H1 (cell line): ENCODE measurements at regions not wholly inside any gene's neighbourhood (a gene's known extent, or its start where the extent isn't known, plus 50 kb on each side); places are given as distances from the start of the nearest gene placed in this dataset.

Experiments
- CTCF ChIA-PET: fragments of 300-600 bp; sonication (Branson Sonifier 250); formaldehyde crosslinking; loops from one replicate; lab custom pipeline; 2021; ENCODE audit not compliant: partially characterized antibody; lab: Charles Lee
- POLR2A ChIA-PET: fragments of 300-600 bp; sonication (Branson Sonifier 250); formaldehyde crosslinking; loops from one replicate; lab custom pipeline; 2021; ENCODE audit warnings: inconsistent platforms; ENCODE audit not compliant: partially characterized antibody; lab: Charles Lee
- DNase-seq, 2 experiments: peaks; one replicate each; pipeline versions ENCODE4 v3.0.0 to v3.0.0-alpha.2; 2010 to 2022; ENCODE audit warnings: low spot score in 2 of 2, low read depth in 1 of 2, mixed read lengths in 1 of 2
- FAIRE-seq: peaks from 2 replicates; lab custom pipeline; 2011; peaks lifted over from hg19 to GRCh38; lab: Jason Lieb, UNC
- H2AFZ ChIP-seq: 2 replicates; pipeline ENCODE4 v1.8.1; 2012; ENCODE audit warnings: low read length, inconsistent platforms
- H2AK5ac ChIP-seq: 2 replicates; pipeline ENCODE4 v1.6.1; 2013; ENCODE audit warnings: low read depth, low read length
- H2BK120ac ChIP-seq: replicated peaks from 2 replicates; pipeline ENCODE3; 2013; ENCODE audit warnings: low read depth, low read length, inconsistent platforms
- H2BK12ac ChIP-seq: 2 replicates; pipeline ENCODE4 v1.6.1; 2013; ENCODE audit warnings: low read depth, low read length
- H2BK15ac ChIP-seq: 2 replicates; pipeline ENCODE4 v1.6.1; 2013; ENCODE audit warnings: low read length
- H2BK20ac ChIP-seq: 2 replicates; pipeline ENCODE4 v1.6.1; 2013; ENCODE audit warnings: low read length
- H2BK5ac ChIP-seq: 2 replicates; pipeline ENCODE4 v1.6.1; 2013; ENCODE audit warnings: low read depth, low read length
- H3K14ac ChIP-seq: 2 replicates; pipeline ENCODE4 v1.6.1; 2013; ENCODE audit warnings: inconsistent platforms; ENCODE audit not compliant: insufficient read length
- H3K18ac ChIP-seq: 2 replicates; pipeline ENCODE4 v1.6.1; 2013; ENCODE audit warnings: low read length; ENCODE audit errors: extremely low read depth
- H3K23ac ChIP-seq: 2 replicates; pipeline ENCODE4 v1.6.1; 2013; ENCODE audit warnings: inconsistent platforms; ENCODE audit not compliant: insufficient read length
- H3K23me2 ChIP-seq: 2 replicates; pipeline ENCODE4 v1.6.1; 2013; ENCODE audit warnings: low read depth, low read length
- H3K27ac ChIP-seq: 2 replicates; pipeline ENCODE4 v1.6.1; 2011; ENCODE audit warnings: low read depth, low read length, inconsistent platforms
- H3K27me3 ChIP-seq, 4 experiments: replicated peaks in 1 of 4; 1 replicate in 1 of 4; 2 replicates in 3 of 4; pipeline versions ENCODE4 v1.6.1 to v1.8.1; 2011 to 2013; ENCODE audit warnings: low read length in 3 of 4, mild to moderate bottlenecking in 3 of 4, inconsistent platforms in 2 of 4, mixed read lengths in 2 of 4, moderate library complexity in 1 of 4; ENCODE audit not compliant: control insufficient read depth in 3 of 4, insufficient read depth in 3 of 4; ENCODE audit errors: extremely low read depth in 1 of 4
- H3K36me3 ChIP-seq, 4 experiments: 2 replicates each; pipeline versions ENCODE4 v1.6.1 to v1.8.1; 2011 to 2013; ENCODE audit warnings: mild to moderate bottlenecking in 4 of 4, low read length in 3 of 4, moderate library complexity in 2 of 4, control low read depth in 1 of 4, inconsistent platforms in 1 of 4; ENCODE audit not compliant: insufficient read depth in 4 of 4, control insufficient read depth in 2 of 4
- H3K4ac ChIP-seq: replicated peaks from 2 replicates; pipeline ENCODE3; 2013; ENCODE audit warnings: low read length, low read depth, mixed read lengths, inconsistent platforms; ENCODE audit not compliant: insufficient read length
- H3K4me1 ChIP-seq, 4 experiments: replicated peaks in 1 of 4; 1 replicate in 1 of 4; 2 replicates in 3 of 4; pipeline versions ENCODE4 v1.6.1 to v1.8.1; 2011 to 2013; ENCODE audit warnings: low read length in 3 of 4, inconsistent platforms in 2 of 4, mixed read lengths in 1 of 4; ENCODE audit not compliant: insufficient read depth in 4 of 4, control insufficient read depth in 3 of 4
- H3K4me2 ChIP-seq, 2 experiments: 2 replicates each; pipeline versions ENCODE4 v1.6.1 to v1.8.1; 2011 to 2013; ENCODE audit warnings: low read depth in 2 of 2, low read length in 2 of 2, control low read depth in 1 of 2, inconsistent platforms in 1 of 2, mild to moderate bottlenecking in 1 of 2; ENCODE audit not compliant: insufficient read depth in 1 of 2
- H3K4me3 ChIP-seq, 4 experiments: fragments of 200-600, 300-600 bp in 1 of 4; sonication (generic), shearing (Covaris generic), sonication (Bioruptor Twin) in 1 of 4; 2 replicates each; pipeline versions ENCODE4 v1.5.1 to v1.8.1; 2011 to 2016; ENCODE audit warnings: low read length in 4 of 4, low read depth in 3 of 4, control low read depth in 2 of 4, inconsistent platforms in 2 of 4, mild to moderate bottlenecking in 2 of 4, mixed read lengths in 1 of 4, moderate library complexity in 1 of 4; ENCODE audit not compliant: insufficient read depth in 2 of 4; ENCODE audit errors: extremely low read depth in 1 of 4
- H3K56ac ChIP-seq: replicated peaks from 2 replicates; pipeline ENCODE3; 2013; ENCODE audit warnings: low read depth, mild to moderate bottlenecking, mixed read lengths, low read length, inconsistent platforms; ENCODE audit not compliant: insufficient read length
- H3K79me1 ChIP-seq: 2 replicates; pipeline ENCODE4 v1.6.1; 2013; ENCODE audit warnings: low read depth, low read length, control low read depth
- H3K79me2 ChIP-seq, 2 experiments: 2 replicates each; pipeline versions ENCODE4 v1.6.1 to v1.8.1; 2012 to 2013; ENCODE audit warnings: low read length in 2 of 2, mild to moderate bottlenecking in 2 of 2, inconsistent platforms in 1 of 2; ENCODE audit not compliant: insufficient read depth in 2 of 2, control insufficient read depth in 1 of 2
- H3K9ac ChIP-seq, 4 experiments: replicated peaks in 1 of 4; 1 replicate in 1 of 4; 2 replicates in 3 of 4; pipeline versions ENCODE4 v1.6.1 to v1.8.1; 2011 to 2013; ENCODE audit warnings: low read depth in 3 of 4, low read length in 3 of 4, control low read depth in 2 of 4, mild to moderate bottlenecking in 2 of 4, moderate library complexity in 2 of 4, inconsistent platforms in 1 of 4; ENCODE audit errors: extremely low read depth in 1 of 4
- H3K9me3 ChIP-seq, 2 experiments: 2 replicates each; pipeline versions ENCODE4 v1.6.1 to v1.8.1; 2012 to 2013; ENCODE audit warnings: mild to moderate bottlenecking in 2 of 2, moderate library complexity in 2 of 2, control low read depth in 1 of 2, inconsistent platforms in 1 of 2, low read depth in 1 of 2, low read length in 1 of 2, mixed read lengths in 1 of 2; ENCODE audit not compliant: insufficient read depth in 2 of 2
- H4K20me1 ChIP-seq, 2 experiments: replicated peaks in 1 of 2; 2 replicates each; pipeline versions ENCODE3 to v1.8.1; 2011 to 2013; ENCODE audit warnings: inconsistent platforms in 2 of 2, low read length in 2 of 2, mild to moderate bottlenecking in 1 of 2; ENCODE audit not compliant: insufficient read depth in 2 of 2, control insufficient read depth in 1 of 2
- H4K5ac ChIP-seq: 2 replicates; pipeline ENCODE4 v1.6.1; 2013; ENCODE audit warnings: low read length, low read depth, mixed read lengths, inconsistent platforms; ENCODE audit not compliant: insufficient read length
- H4K8ac ChIP-seq: 2 replicates; pipeline ENCODE4 v1.8.0; 2013; ENCODE audit warnings: mild to moderate bottlenecking, moderate library complexity, low read length, inconsistent platforms; ENCODE audit not compliant: insufficient read depth; ENCODE audit errors: extremely low read depth
- H4K91ac ChIP-seq: replicated peaks from 2 replicates; pipeline ENCODE3; 2013; ENCODE audit warnings: low read length, mixed read lengths, inconsistent platforms; ENCODE audit not compliant: insufficient read length
- BRCA1 ChIP-seq: IDR thresholded peaks from 2 replicates; pipeline ENCODE4 v1.6.1; 2012; ENCODE audit warnings: low read depth, low read length, improper control_type of control experiment
- CHD1 ChIP-seq: IDR thresholded peaks from 2 replicates; pipeline ENCODE4 v1.6.1; 2012; ENCODE audit warnings: low read depth, low read length, improper control_type of control experiment
- EP300 ChIP-seq, 2 experiments: IDR thresholded peaks; 1 replicate in 1 of 2; 2 replicates in 1 of 2; pipeline ENCODE4 v1.6.1; 2011 to 2012; ENCODE audit warnings: low read depth in 2 of 2, low read length in 2 of 2, mild to moderate bottlenecking in 2 of 2, borderline replicate concordance in 1 of 2, inconsistent platforms in 1 of 2, moderate library complexity in 1 of 2
- JUN ChIP-seq: IDR thresholded peaks from 2 replicates; pipeline ENCODE4 v1.6.1; 2011; ENCODE audit warnings: low read depth, mild to moderate bottlenecking, improper control_type of control experiment, low read length
- MAFK ChIP-seq: IDR thresholded peaks from 2 replicates; pipeline ENCODE4 v1.6.1; 2012; ENCODE audit warnings: low read depth, mild to moderate bottlenecking, improper control_type of control experiment, low read length
- NANOG ChIP-seq: IDR thresholded peaks from 2 replicates; pipeline ENCODE4 v1.6.1; 2011; ENCODE audit warnings: low read length, low read depth, mild to moderate bottlenecking, inconsistent platforms; ENCODE audit not compliant: insufficient read depth, poor library complexity, severe bottlenecking
- PHF8 ChIP-seq: fragments of 200-600 bp; sonication (generic); conservative IDR thresholded peaks from 2 replicates; pipeline ENCODE4 v1.7.1; 2012; ENCODE audit warnings: low read depth, mild to moderate bottlenecking, inconsistent platforms, low read length, moderate library complexity
- RFX5 ChIP-seq: IDR thresholded peaks from 2 replicates; pipeline ENCODE4 v1.6.1; 2011; ENCODE audit warnings: low read depth, low read length, improper control_type of control experiment, borderline replicate concordance
- WGBS, 2 experiments: shearing (Covaris generic) in 1 of 2; methylation state at CpG; one replicate each; pipeline versions ENCODE4 v1.1.6 to v1.1.7; 2013 to 2015; ENCODE audit warnings: low lambda C conversion rate in 2 of 2, mixed read lengths in 2 of 2, inconsistent platforms in 1 of 2, low coverage in 1 of 2, missing lambda C conversion rate in 1 of 2; ENCODE audit not compliant: insufficient replicate concordance in 2 of 2, insufficient coverage in 1 of 2, insufficient read length in 1 of 2; ENCODE audit errors: extremely low coverage in 1 of 2, missing lambda C conversion rate in 1 of 2; 5-methylcytosine and 5-hydroxymethylcytosine counted together
- TF ChIP-seq, protein P1 (sequence below): IDR thresholded peaks from 2 replicates; pipeline ENCODE4 v1.6.1; 2012; ENCODE audit warnings: inconsistent platforms

DNA sequence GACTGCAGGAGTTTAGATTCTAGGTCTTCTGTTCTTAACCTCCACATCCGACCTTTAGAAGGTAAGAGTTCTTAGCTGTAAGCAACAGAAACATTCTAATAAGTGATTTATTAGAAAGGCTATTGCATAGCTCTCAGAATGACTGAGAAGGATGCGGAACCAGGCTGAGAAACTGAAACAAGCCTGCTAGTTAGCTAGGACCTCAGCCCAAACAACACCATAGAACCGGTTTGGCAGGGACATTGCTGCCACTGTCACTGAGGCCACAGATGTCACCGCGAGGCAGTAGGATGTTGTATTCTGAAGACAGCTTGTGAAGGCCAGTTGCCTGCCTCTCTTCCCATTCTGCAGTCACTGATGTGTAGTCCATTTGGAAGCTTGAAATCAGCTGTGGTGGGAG is 160.0 kb upstream of the ARX start:
- H3K4me3 ChIP-seq = no peak overlapping the region
- H2BK15ac ChIP-seq = no peak overlapping the region
- H3K4me2 ChIP-seq = no peak overlapping the region
- no peaks in the 10 kb centered on the region for H4K20me1 ChIP-seq
- H3K4me1 ChIP-seq = peaks cover 0 to 3% (median 0%) of the 10 kb centered on the region in 4 experiments; a peak in 2 of 7 replicates
- no peak for TF ChIP-seq MAFK
- no peak for TF ChIP-seq EP300 (IDR thresholded peaks at IDR 0.05; ENCODE audit: borderline replicate concordance in 1 of 2, low read depth in 2 of 2, low read length in 2 of 2)
- TF ChIP-seq NANOG = no peak
- no peak for TF ChIP-seq BRCA1
- TF ChIP-seq PHF8 = no peak
- TF ChIP-seq, protein P1, sequence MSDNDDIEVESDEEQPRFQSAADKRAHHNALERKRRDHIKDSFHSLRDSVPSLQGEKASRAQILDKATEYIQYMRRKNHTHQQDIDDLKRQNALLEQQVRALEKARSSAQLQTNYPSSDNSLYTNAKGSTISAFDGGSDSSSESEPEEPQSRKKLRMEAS = no peak
- no peak for TF ChIP-seq CHD1
- TF ChIP-seq RFX5 = no peak
- no peak for TF ChIP-seq JUN
- no peak overlapping the region for H3K18ac ChIP-seq
- no peak overlapping the region for H2BK12ac ChIP-seq
- H3K27ac ChIP-seq = no peak overlapping the region
- FAIRE-seq = no peak
- DNase-seq = no peak
- H2AK5ac ChIP-seq = no peak overlapping the region
- H4K91ac ChIP-seq = no peak overlapping the region
- H2BK5ac ChIP-seq = no peak overlapping the region
- H3K23me2 ChIP-seq = no peaks in the 10 kb centered on the region
- no peaks in the 10 kb centered on the region for H3K27me3 ChIP-seq
- no peak overlapping the region for H3K56ac ChIP-seq
- H3K23ac ChIP-seq = no peak overlapping the region
- H2BK20ac ChIP-seq = no peak overlapping the region
- peak overlapping the region; percentile 54 for H2BK120ac ChIP-seq
- H3K4ac ChIP-seq = no peak overlapping the region
- H3K79me2 ChIP-seq = no peaks in the 10 kb centered on the region
- 81% methylated on average over 5 of the region's 5 CpGs; no CpG with 5 or more reads in 1 of the 2 experiments for WGBS, 2 experiments
- ChIA-PET CTCF (no interaction called here), POLR2A (no interaction called here)
- no peaks in the 10 kb centered on the region for H3K36me3 ChIP-seq
- H4K8ac ChIP-seq = no peak overlapping the region
- H2AFZ ChIP-seq = no peak overlapping the region
- H3K14ac ChIP-seq = no peak overlapping the region
- no peak overlapping the region for H3K9ac ChIP-seq
- no peak overlapping the region for H4K5ac ChIP-seq
- no peaks in the 10 kb centered on the region for H3K79me1 ChIP-seq
- H3K9me3 ChIP-seq = no peaks in the 10 kb centered on the region
